Neural cell (in vitro differentiated cells): ENCODE measurements at regions not wholly inside any gene's neighbourhood (a gene's known extent, or its start where the extent isn't known, plus 50 kb on each side); places are given as distances from the start of the nearest gene placed in this dataset.

Source experiments
- POLR2AphosphoS5 ChIP-seq: IDR thresholded peaks from 2 replicates; pipeline ENCODE4 v1.6.1; 2012
- SMC3 ChIP-seq: fragments of 450-650 bp; conservative IDR thresholded peaks from 2 replicates; pipeline ENCODE4 v1.6.1; 2014; ENCODE audit warnings: antibody characterized with exemption, mild to moderate bottlenecking, moderate library complexity; ENCODE audit not compliant: poor library complexity
- TF ChIP-seq, protein P1 (sequence below): fragments of 450-650 bp; IDR thresholded peaks from 2 replicates; pipeline ENCODE4 v1.5.1; 2014; ENCODE audit warnings: antibody characterized with exemption, mild to moderate bottlenecking, moderate library complexity; ENCODE audit not compliant: poor library complexity, severe bottlenecking

DNA sequence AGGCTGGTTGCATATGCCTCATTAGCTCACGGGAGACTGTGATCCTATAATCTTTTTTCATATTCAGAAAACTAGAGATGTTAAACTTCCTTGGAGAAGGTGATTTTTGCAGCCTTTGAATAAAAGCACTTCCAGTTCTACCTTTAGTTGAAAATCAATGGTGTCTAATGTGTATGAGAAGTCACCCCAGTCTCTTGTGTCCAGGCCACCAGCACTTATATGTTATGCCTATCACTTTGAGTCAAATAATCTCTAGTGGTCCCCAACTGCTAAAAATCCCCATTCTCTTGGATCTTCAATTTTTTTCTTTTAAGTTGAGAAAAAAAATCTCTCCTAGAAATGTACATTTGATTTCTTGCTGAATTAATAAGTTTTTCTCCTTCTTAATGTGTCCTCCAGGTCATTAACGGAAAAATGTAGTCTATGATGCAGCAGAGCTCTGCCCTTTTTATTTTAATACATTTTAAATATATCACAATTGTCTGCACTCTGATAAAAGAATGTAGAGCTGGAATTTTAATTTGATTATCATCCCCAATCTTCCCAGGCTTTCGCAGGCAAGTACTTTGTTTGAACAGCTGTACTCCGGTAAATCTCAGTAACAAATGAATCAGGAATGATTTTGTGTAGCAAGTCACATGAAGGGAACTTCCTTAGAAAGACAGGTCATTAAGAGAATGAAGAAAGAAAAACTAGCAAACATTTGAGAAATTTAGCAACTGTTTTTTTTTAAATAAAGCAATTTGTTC is 147.0 kb downstream of the SOX4 start:
- no peak for TF ChIP-seq SMC3
- TF ChIP-seq, protein P1, sequence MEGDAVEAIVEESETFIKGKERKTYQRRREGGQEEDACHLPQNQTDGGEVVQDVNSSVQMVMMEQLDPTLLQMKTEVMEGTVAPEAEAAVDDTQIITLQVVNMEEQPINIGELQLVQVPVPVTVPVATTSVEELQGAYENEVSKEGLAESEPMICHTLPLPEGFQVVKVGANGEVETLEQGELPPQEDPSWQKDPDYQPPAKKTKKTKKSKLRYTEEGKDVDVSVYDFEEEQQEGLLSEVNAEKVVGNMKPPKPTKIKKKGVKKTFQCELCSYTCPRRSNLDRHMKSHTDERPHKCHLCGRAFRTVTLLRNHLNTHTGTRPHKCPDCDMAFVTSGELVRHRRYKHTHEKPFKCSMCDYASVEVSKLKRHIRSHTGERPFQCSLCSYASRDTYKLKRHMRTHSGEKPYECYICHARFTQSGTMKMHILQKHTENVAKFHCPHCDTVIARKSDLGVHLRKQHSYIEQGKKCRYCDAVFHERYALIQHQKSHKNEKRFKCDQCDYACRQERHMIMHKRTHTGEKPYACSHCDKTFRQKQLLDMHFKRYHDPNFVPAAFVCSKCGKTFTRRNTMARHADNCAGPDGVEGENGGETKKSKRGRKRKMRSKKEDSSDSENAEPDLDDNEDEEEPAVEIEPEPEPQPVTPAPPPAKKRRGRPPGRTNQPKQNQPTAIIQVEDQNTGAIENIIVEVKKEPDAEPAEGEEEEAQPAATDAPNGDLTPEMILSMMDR, result no peak
- TF ChIP-seq POLR2AphosphoS5, result no peak
